ENCODE measurements at regions not wholly inside any gene's neighbourhood (a gene's known extent, or its start where the extent isn't known, plus 50 kb on each side); places are given as distances from the start of the nearest gene placed in this dataset.

- TF ChIP-seq CTCF (IDR thresholded peaks at IDR 0.05; ENCODE audit: borderline replicate concordance, extremely low read depth, insufficient read depth): no peak
- H3K36me3 ChIP-seq (ENCODE audit: control insufficient read depth in 2 of 3, insufficient read depth in 3 of 3, low read length in 3 of 3): no peaks in the 10 kb centered on the region
- no peak overlapping the region for H3K9ac ChIP-seq (ENCODE audit: low read length in 3 of 3)
- H3K27ac ChIP-seq (ENCODE audit: low read depth in 2 of 2, low read length in 2 of 2): no peak overlapping the region
- H3K27me3 ChIP-seq (ENCODE audit: control insufficient read depth, insufficient read depth, low read length): no peaks in the 10 kb centered on the region
- DNase-seq (no peak), FAIRE-seq (no peak)
- no peaks in the 10 kb centered on the region for H3K4me1 ChIP-seq (ENCODE audit: control insufficient read depth in 2 of 3, insufficient read depth in 2 of 3, low read depth in 1 of 3, low read length in 3 of 3)
- H3K4me3 ChIP-seq (ENCODE audit: low read length in 3 of 3): no peak overlapping the region
- H3K9me3 ChIP-seq (ENCODE audit: control insufficient read depth in 2 of 3, insufficient read depth in 1 of 3, low read length in 3 of 3): no peaks in the 10 kb centered on the region
- intact Hi-C loops (cut with DNase I): no loop called here
These were observed 424.1 kb downstream of the ZNF385D start for GRCh38 chr3:21326704-21327475.

- Histone ChIP-seq H3K9ac (ENCODE audit: low read length in 3 of 3) (no peak overlapping the region), H3K27ac (ENCODE audit: low read depth in 2 of 2, low read length in 2 of 2) (no peak overlapping the region), H3K36me3 (ENCODE audit: control insufficient read depth in 2 of 3, insufficient read depth in 3 of 3, low read length in 3 of 3) (no peaks in the 10 kb centered on the region), H3K9me3 (ENCODE audit: control insufficient read depth in 2 of 3, insufficient read depth in 1 of 3, low read length in 3 of 3) (no peaks in the 10 kb centered on the region), H3K27me3 (ENCODE audit: control insufficient read depth, insufficient read depth, low read length) (no peaks in the 10 kb centered on the region), H3K4me3 (ENCODE audit: low read length in 3 of 3) (no peak overlapping the region), H3K4me1 (ENCODE audit: control insufficient read depth in 2 of 3, insufficient read depth in 2 of 3, low read depth in 1 of 3, low read length in 3 of 3) (no peaks in the 10 kb centered on the region)
- DNase-seq: no peak
- no peak for FAIRE-seq
- TF ChIP-seq CTCF (IDR thresholded peaks at IDR 0.05; ENCODE audit: borderline replicate concordance, extremely low read depth, insufficient read depth): no peak
- intact Hi-C loops (cut with DNase I): no loop called here
These were observed 436.3 kb downstream of the ZNF385D start for GRCh38 chr3:21314688-21315087.

GRCh38 chr3:21310891-21311290 is 440.1 kb downstream of the ZNF385D start:
- no peak for FAIRE-seq
- no peak for DNase-seq
- H3K27me3 ChIP-seq (ENCODE audit: control insufficient read depth, insufficient read depth, low read length): no peaks in the 10 kb centered on the region
- H3K4me1 ChIP-seq (ENCODE audit: control insufficient read depth in 2 of 3, insufficient read depth in 2 of 3, low read depth in 1 of 3, low read length in 3 of 3): no peaks in the 10 kb centered on the region
- intact Hi-C loops (cut with DNase I): no loop called here
- H3K4me3 ChIP-seq (ENCODE audit: low read length in 3 of 3): no peak overlapping the region
- no peak for TF ChIP-seq CTCF (IDR thresholded peaks at IDR 0.05; ENCODE audit: borderline replicate concordance, extremely low read depth, insufficient read depth)
- no peak overlapping the region for H3K9ac ChIP-seq (ENCODE audit: low read length in 3 of 3)
- no peaks in the 10 kb centered on the region for H3K9me3 ChIP-seq (ENCODE audit: control insufficient read depth in 2 of 3, insufficient read depth in 1 of 3, low read length in 3 of 3)
- no peak overlapping the region for H3K27ac ChIP-seq (ENCODE audit: low read depth in 2 of 2, low read length in 2 of 2)
- H3K36me3 ChIP-seq (ENCODE audit: control insufficient read depth in 2 of 3, insufficient read depth in 3 of 3, low read length in 3 of 3): no peaks in the 10 kb centered on the region

GRCh38 chr3:21310161-21310560 is 440.8 kb downstream of the ZNF385D start:
- Histone ChIP-seq H3K4me3 (ENCODE audit: low read length in 3 of 3) (no peak overlapping the region), H3K36me3 (ENCODE audit: control insufficient read depth in 2 of 3, insufficient read depth in 3 of 3, low read length in 3 of 3) (no peaks in the 10 kb centered on the region), H3K27ac (ENCODE audit: low read depth in 2 of 2, low read length in 2 of 2) (no peak overlapping the region), H3K4me1 (ENCODE audit: control insufficient read depth in 2 of 3, insufficient read depth in 2 of 3, low read depth in 1 of 3, low read length in 3 of 3) (no peaks in the 10 kb centered on the region), H3K9me3 (ENCODE audit: control insufficient read depth in 2 of 3, insufficient read depth in 1 of 3, low read length in 3 of 3) (no peaks in the 10 kb centered on the region), H3K9ac (ENCODE audit: low read length in 3 of 3) (no peak overlapping the region), H3K27me3 (ENCODE audit: control insufficient read depth, insufficient read depth, low read length) (no peaks in the 10 kb centered on the region)
- intact Hi-C loops (cut with DNase I): no loop called here
- TF ChIP-seq CTCF (IDR thresholded peaks at IDR 0.05; ENCODE audit: borderline replicate concordance, extremely low read depth, insufficient read depth): no peak
- no peak for FAIRE-seq
- no peak for DNase-seq
